ENCODE measurements at regions not wholly inside any gene's neighbourhood (a gene's known extent, or its start where the extent isn't known, plus 50 kb on each side); places are given as distances from the start of the nearest gene placed in this dataset.

DNA sequence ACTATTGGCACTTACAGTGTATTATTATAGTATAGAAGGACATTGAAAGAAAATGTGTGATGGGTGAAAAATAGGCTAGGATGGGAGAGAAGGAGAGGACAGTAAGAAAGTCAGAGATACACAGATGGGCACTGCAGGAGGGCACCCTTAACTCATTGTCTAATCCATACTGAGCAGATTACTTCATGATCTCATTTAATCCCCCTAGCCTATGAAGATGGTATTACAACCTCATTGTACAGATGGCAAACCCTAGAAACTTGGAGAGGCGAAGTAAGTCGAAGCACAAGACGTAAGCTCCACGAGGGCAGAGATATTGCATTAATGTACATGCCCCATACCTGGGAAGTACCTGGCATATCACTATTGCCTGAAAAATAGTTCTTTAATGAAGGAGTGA lies 346.9 kb upstream of the DAB1 start:
- TF ChIP-seq POLR2AphosphoS5 (IDR thresholded peaks at IDR 0.05; ENCODE audit: low read depth, low read length) (no peak), TAF1 (IDR thresholded peaks at IDR 0.05; ENCODE audit: borderline replicate concordance, low read depth, low read length) (no peak), POLR2A (IDR thresholded peaks at IDR 0.05; ENCODE audit: low read depth, low read length) (no peak)
- FAIRE-seq (no peak), DNase-seq (ENCODE audit: insufficient read length) (no peak)

GRCh38 chr1:57770236-57770635 lies 346.4 kb upstream of the DAB1 start:
- DNase-seq (ENCODE audit: insufficient read length) (no peak), FAIRE-seq (no peak)
- no peak for TF ChIP-seq POLR2AphosphoS5 (IDR thresholded peaks at IDR 0.05; ENCODE audit: low read depth, low read length)
- no peak for TF ChIP-seq TAF1 (IDR thresholded peaks at IDR 0.05; ENCODE audit: borderline replicate concordance, low read depth, low read length)
- TF ChIP-seq POLR2A (IDR thresholded peaks at IDR 0.05; ENCODE audit: low read depth, low read length): no peak

DNA sequence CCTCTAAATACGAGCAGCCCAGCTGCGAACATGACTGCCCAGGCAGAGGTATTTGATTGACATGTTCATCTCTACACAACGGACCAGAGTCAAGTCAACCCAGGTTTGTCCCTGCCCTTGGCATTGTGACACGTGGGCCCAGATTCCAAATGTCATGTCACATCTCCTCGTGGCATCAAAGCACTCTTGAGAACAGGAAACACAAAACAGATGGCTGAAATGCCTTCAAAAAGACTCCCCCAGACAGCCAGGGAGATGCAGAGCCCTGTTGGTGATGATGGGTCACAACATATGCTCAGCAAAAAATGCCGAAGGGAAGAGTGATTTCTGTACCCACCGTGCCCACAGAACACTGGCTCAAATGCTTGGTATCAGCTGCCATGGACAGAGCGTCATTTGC lies 337.8 kb upstream of the DAB1 start:
- no peak for TF ChIP-seq POLR2A (IDR thresholded peaks at IDR 0.05; ENCODE audit: low read depth, low read length)
- FAIRE-seq: no peak
- no peak for DNase-seq (ENCODE audit: insufficient read length)

DNA sequence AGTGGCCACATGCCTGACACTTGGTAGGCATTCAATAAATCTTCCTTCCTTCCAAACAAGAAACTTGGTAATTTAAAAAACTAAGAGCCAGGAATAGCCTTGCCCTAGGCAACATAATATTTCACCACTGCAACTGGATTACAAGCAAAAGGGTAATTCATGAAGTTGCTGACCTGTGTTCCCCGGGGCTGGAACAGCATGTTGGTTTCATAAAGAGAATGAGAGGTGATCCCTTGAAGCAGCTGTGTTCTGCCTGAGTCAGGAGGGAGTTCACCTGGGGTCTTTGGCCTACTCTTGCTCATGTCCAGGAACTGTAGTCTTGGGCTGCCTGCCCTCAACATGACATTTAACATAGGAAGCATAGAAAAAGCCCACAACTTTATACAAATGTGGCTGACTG lies 329.0 kb upstream of the DAB1 start:
- no peak for DNase-seq (ENCODE audit: insufficient read length)

DNA sequence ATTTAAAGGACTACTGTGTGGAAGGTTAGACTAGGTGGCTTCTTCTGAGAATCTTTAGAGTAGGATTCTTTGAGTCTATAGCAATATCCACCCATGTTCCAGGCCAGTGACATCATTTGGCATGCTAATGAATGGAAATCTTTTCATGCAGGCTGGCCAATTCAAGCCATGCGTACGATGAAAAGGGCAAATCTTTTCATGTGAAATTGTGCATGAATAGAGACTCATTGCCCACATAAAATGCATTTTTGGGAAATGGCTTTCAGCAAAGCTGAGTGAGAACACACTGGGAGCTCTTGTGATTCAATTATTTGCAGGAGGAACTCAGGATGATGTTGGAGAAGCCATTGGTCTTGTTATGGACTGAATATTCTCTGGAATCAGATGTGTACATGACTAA lies 324.9 kb upstream of the DAB1 start:
- no peak for DNase-seq (ENCODE audit: insufficient read length)
- no peak for FAIRE-seq

More for the DNA sequence above, 329.0 kb upstream of the DAB1 start:
- no peak for TF ChIP-seq POLR2AphosphoS5 (IDR thresholded peaks at IDR 0.05; ENCODE audit: low read depth, low read length)
- TF ChIP-seq POLR2A (IDR thresholded peaks at IDR 0.05; ENCODE audit: low read depth, low read length): no peak
- no peak for FAIRE-seq

GRCh38 chr1:57747818-57748217 lies 324.0 kb upstream of the DAB1 start:
- TF ChIP-seq POLR2AphosphoS5 (IDR thresholded peaks at IDR 0.05; ENCODE audit: low read depth, low read length): no peak
- TF ChIP-seq POLR2A (IDR thresholded peaks at IDR 0.05; ENCODE audit: low read depth, low read length): no peak
- TF ChIP-seq TAF1 (IDR thresholded peaks at IDR 0.05; ENCODE audit: borderline replicate concordance, low read depth, low read length): no peak
- DNase-seq (ENCODE audit: insufficient read length) (no peak), FAIRE-seq (no peak)

More for the DNA sequence above, 324.9 kb upstream of the DAB1 start:
- no peak for TF ChIP-seq TAF1 (IDR thresholded peaks at IDR 0.05; ENCODE audit: borderline replicate concordance, low read depth, low read length)
- TF ChIP-seq POLR2AphosphoS5 (IDR thresholded peaks at IDR 0.05; ENCODE audit: low read depth, low read length): no peak
- TF ChIP-seq POLR2A (IDR thresholded peaks at IDR 0.05; ENCODE audit: low read depth, low read length): no peak

- TF ChIP-seq POLR2A (IDR thresholded peaks at IDR 0.05; ENCODE audit: low read depth, low read length) (no peak), TAF1 (IDR thresholded peaks at IDR 0.05; ENCODE audit: borderline replicate concordance, low read depth, low read length) (no peak), POLR2AphosphoS5 (IDR thresholded peaks at IDR 0.05; ENCODE audit: low read depth, low read length) (no peak)
- DNase-seq (ENCODE audit: insufficient read length) (no peak), FAIRE-seq (no peak)
Observed at GRCh38 chr1:57741521-57741920, 317.7 kb upstream of the DAB1 start.

GRCh38 chr1:57736940-57737339 lies 313.1 kb upstream of the DAB1 start:
- DNase-seq (ENCODE audit: insufficient read length): no peak
- FAIRE-seq: no peak
- TF ChIP-seq POLR2A (IDR thresholded peaks at IDR 0.05; ENCODE audit: low read depth, low read length) (no peak), TAF1 (IDR thresholded peaks at IDR 0.05; ENCODE audit: borderline replicate concordance, low read depth, low read length) (no peak), POLR2AphosphoS5 (IDR thresholded peaks at IDR 0.05; ENCODE audit: low read depth, low read length) (no peak)

DNA sequence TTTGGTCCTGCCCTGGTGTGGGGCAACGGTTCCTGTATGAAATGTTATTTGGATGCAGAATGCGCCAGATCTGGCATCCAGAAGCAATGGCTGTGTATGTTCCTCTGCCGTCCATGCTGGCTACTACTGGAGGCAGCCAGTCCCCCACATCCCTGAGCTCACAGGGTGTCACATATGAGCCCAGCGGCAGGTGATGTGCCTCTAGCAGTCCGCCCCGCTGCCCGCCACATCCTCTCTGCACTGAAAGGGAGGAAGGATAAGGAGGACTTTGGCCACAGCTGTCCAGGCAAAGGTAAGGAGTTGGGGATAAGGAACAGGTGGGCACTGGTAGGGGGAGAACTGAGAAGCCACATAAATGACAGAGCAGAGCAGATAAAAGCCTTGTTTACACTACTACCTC lies 305.3 kb upstream of the DAB1 start:
- DNase-seq (ENCODE audit: insufficient read length) (no peak), FAIRE-seq (no peak)
- no peak for TF ChIP-seq POLR2AphosphoS5 (IDR thresholded peaks at IDR 0.05; ENCODE audit: low read depth, low read length)
- no peak for TF ChIP-seq POLR2A (IDR thresholded peaks at IDR 0.05; ENCODE audit: low read depth, low read length)
- no peak for TF ChIP-seq TAF1 (IDR thresholded peaks at IDR 0.05; ENCODE audit: borderline replicate concordance, low read depth, low read length)

- TF ChIP-seq POLR2A (IDR thresholded peaks at IDR 0.05; ENCODE audit: low read depth, low read length) (no peak), TAF1 (IDR thresholded peaks at IDR 0.05; ENCODE audit: borderline replicate concordance, low read depth, low read length) (no peak), POLR2AphosphoS5 (IDR thresholded peaks at IDR 0.05; ENCODE audit: low read depth, low read length) (no peak)
- FAIRE-seq: no peak
- no peak for DNase-seq (ENCODE audit: insufficient read length)
Observed at GRCh38 chr1:57727121-57727520, 303.3 kb upstream of the DAB1 start.

- DNase-seq (ENCODE audit: insufficient read length) (no peak), FAIRE-seq (no peak)
- no peak for TF ChIP-seq TAF1 (IDR thresholded peaks at IDR 0.05; ENCODE audit: borderline replicate concordance, low read depth, low read length)
- no peak for TF ChIP-seq POLR2AphosphoS5 (IDR thresholded peaks at IDR 0.05; ENCODE audit: low read depth, low read length)
- no peak for TF ChIP-seq POLR2A (IDR thresholded peaks at IDR 0.05; ENCODE audit: low read depth, low read length)
Observed at GRCh38 chr1:57725318-57725717, 301.5 kb upstream of the DAB1 start.

DNA sequence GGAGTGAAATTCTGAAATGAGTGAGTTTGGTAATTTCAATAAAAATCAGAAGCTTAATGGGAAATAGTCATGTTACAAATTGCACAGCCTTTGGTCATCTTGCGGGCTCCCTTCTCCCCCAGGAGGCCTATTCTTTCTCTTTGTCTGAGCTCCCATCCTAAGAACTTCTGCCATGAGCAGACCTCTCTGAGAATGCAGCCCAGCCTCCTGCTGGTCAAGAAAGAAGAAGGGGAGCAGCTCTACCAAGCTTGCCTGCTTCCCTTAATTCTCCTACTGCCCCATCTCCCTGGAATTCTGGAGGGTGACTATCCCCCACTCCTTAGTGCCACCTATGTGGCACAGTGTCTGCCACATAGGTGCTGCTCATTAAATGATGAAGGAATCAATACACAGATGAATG lies 300.7 kb upstream of the DAB1 start:
- TF ChIP-seq TAF1 (IDR thresholded peaks at IDR 0.05; ENCODE audit: borderline replicate concordance, low read depth, low read length): no peak
- TF ChIP-seq POLR2AphosphoS5 (IDR thresholded peaks at IDR 0.05; ENCODE audit: low read depth, low read length): no peak
- TF ChIP-seq POLR2A (IDR thresholded peaks at IDR 0.05; ENCODE audit: low read depth, low read length): no peak
- FAIRE-seq (no peak), DNase-seq (ENCODE audit: insufficient read length) (no peak)

- no peak for TF ChIP-seq TAF1 (IDR thresholded peaks at IDR 0.05; ENCODE audit: borderline replicate concordance, low read depth, low read length)
- TF ChIP-seq POLR2AphosphoS5 (IDR thresholded peaks at IDR 0.05; ENCODE audit: low read depth, low read length): no peak
- no peak for TF ChIP-seq POLR2A (IDR thresholded peaks at IDR 0.05; ENCODE audit: low read depth, low read length)
- no peak for DNase-seq (ENCODE audit: insufficient read length)
- no peak for FAIRE-seq
Observed at GRCh38 chr1:57722285-57722978, 298.6 kb upstream of the DAB1 start.
